HCT116 (cell line): ENCODE measurements at regions not wholly inside any gene's neighbourhood (a gene's known extent, or its start where the extent isn't known, plus 50 kb on each side); places are given as distances from the start of the nearest gene placed in this dataset.

Experiments
- ATAC-seq: fragments of 200-7000 bp; cut with Tn5 transposase; 2 replicates; pipeline ENCODE4 v1.9.1; 2020; ENCODE audit warnings: mild to moderate bottlenecking, moderate library complexity
- BruUV-seq: library from RNA; stranded (reverse); fragments of 400-500 nt; replicated peaks from 2 replicates; lab custom pipeline; 2021; lab: Mats Ljungman, UMichigan
- CTCF ChIA-PET: fragments of 300-600 bp; sonication (Branson Sonifier 250); formaldehyde crosslinking; loops from one replicate; lab custom pipeline; 2021; ENCODE audit warnings: antibody characterized with exemption; lab: Charles Lee
- POLR2A ChIA-PET: fragments of 300-600, 350-600 bp; sonication (Branson Sonifier 250); formaldehyde crosslinking; loops from one replicate; lab custom pipeline; 2021; ENCODE audit warnings: antibody characterized with exemption; lab: Charles Lee
- RAD21 ChIA-PET, 2 experiments: fragments of 300-600 bp; sonication (Branson Sonifier 250); formaldehyde crosslinking; loops; one replicate each; lab custom pipeline; 2023; ENCODE audit warnings: low total read pairs in 2 of 2; ENCODE audit not compliant: uncharacterized antibody in 2 of 2, unreplicated experiment in 2 of 2, low non-redundant PET in 1 of 2; lab: Charles Lee
- DNase-seq: peaks from one replicate; pipeline ENCODE4 v3.0.0-alpha.2; 2010; ENCODE audit warnings: low read depth, low spot score
- H2AFZ ChIP-seq: fragments of 200-600 bp; shearing (Covaris generic), sonication (generic); 2 replicates; pipeline ENCODE4 v1.6.1; 2017; ENCODE audit warnings: low read depth, mixed run types, mixed read lengths, antibody characterized with exemption, low read length; ENCODE audit not compliant: poor library complexity, severe bottlenecking
- H3K27ac ChIP-seq: 2 replicates; pipeline ENCODE4 v1.5.1; 2012; ENCODE audit warnings: low read depth, low read length
- H3K27me3 ChIP-seq: fragments of 200-600 bp; sonication (generic); 2 replicates; pipeline ENCODE4 v1.6.1; 2016; ENCODE audit warnings: mixed run types, low read length, mixed read lengths; ENCODE audit not compliant: insufficient read depth
- H3K36me3 ChIP-seq, 2 experiments: fragments of 200-500 bp in 1 of 2; fragments of 200-600 bp in 1 of 2; sonication (Bioruptor generic) in 1 of 2; sonication (generic) in 1 of 2; 2 replicates each; pipeline versions ENCODE4 v1.5.1 to v1.6.1; 2014 to 2016; ENCODE audit warnings: low read length in 2 of 2, inconsistent platforms in 1 of 2, mixed read lengths in 1 of 2, mixed run types in 1 of 2; ENCODE audit not compliant: insufficient read depth in 2 of 2, control insufficient read depth in 1 of 2
- H3K4me1 ChIP-seq, 2 experiments: fragments of 200-600 bp in 1 of 2; sonication (generic) in 1 of 2; 2 replicates each; pipeline versions ENCODE4 v1.5.1 to v1.6.1; 2012 to 2017; ENCODE audit warnings: low read length in 2 of 2, inconsistent platforms in 1 of 2, mild to moderate bottlenecking in 1 of 2, mixed read lengths in 1 of 2, mixed run types in 1 of 2, moderate library complexity in 1 of 2; ENCODE audit not compliant: insufficient read depth in 2 of 2, control insufficient read depth in 1 of 2
- H3K4me2 ChIP-seq: fragments of 200-600 bp; sonication (generic); 2 replicates; pipeline ENCODE4 v1.6.1; 2017; ENCODE audit warnings: mixed run types, low read length, mixed read lengths
- H3K4me3 ChIP-seq, 2 experiments: fragments of 200-600 bp in 1 of 2; sonication (generic) in 1 of 2; replicated peaks in 1 of 2; 2 replicates each; pipeline ENCODE4 v1.5.1; 2011 to 2016; ENCODE audit warnings: low read length in 2 of 2, control low read depth in 1 of 2, low read depth in 1 of 2, mild to moderate bottlenecking in 1 of 2, mixed read lengths in 1 of 2, mixed run types in 1 of 2
- H3K79me2 ChIP-seq: fragments of 200-600 bp; sonication (generic); 2 replicates; pipeline ENCODE4 v1.6.1; 2017; ENCODE audit warnings: mild to moderate bottlenecking, mixed run types, low read length, moderate library complexity, mixed read lengths; ENCODE audit not compliant: insufficient read depth
- H3K9ac ChIP-seq: fragments of 200-600 bp; sonication (generic); 2 replicates; pipeline ENCODE4 v1.6.1; 2016; ENCODE audit warnings: low read length, mixed read lengths
- H3K9me2 ChIP-seq: fragments of 200-600 bp; sonication (generic), shearing (Covaris generic); 2 replicates; pipeline ENCODE4 v1.6.1; 2017; ENCODE audit warnings: mixed run types, mild to moderate bottlenecking, moderate library complexity; ENCODE audit not compliant: insufficient read depth
- H3K9me3 ChIP-seq, 2 experiments: fragments of 200-500 bp in 1 of 2; fragments of 200-600 bp in 1 of 2; sonication (Bioruptor generic) in 1 of 2; sonication (generic) in 1 of 2; 2 replicates each; pipeline ENCODE4 v1.6.1; 2014 to 2017; ENCODE audit warnings: low read length in 2 of 2, mixed read lengths in 2 of 2, inconsistent platforms in 1 of 2, low read depth in 1 of 2, mild to moderate bottlenecking in 1 of 2, mixed run types in 1 of 2, moderate library complexity in 1 of 2; ENCODE audit not compliant: control insufficient read depth in 1 of 2, insufficient read depth in 1 of 2
- H4K20me1 ChIP-seq: fragments of 200-600 bp; sonication (generic), shearing (Covaris generic); 2 replicates; pipeline ENCODE4 v1.6.1; 2017; ENCODE audit warnings: mixed run types, mild to moderate bottlenecking, moderate library complexity; ENCODE audit not compliant: insufficient read depth
- CBX3 ChIP-seq: IDR thresholded peaks from 2 replicates; pipeline ENCODE4 v1.6.1; 2012; ENCODE audit warnings: low read depth
- EGR1 ChIP-seq: IDR thresholded peaks from 2 replicates; pipeline ENCODE4 v1.6.1; 2012; ENCODE audit warnings: low read depth
- EZH2phosphoT487 ChIP-seq: fragments of 200-600 bp; IDR thresholded peaks from 2 replicates; pipeline ENCODE4 v1.6.1; 2018; ENCODE audit warnings: antibody characterized with exemption, borderline replicate concordance
- JUND ChIP-seq: IDR thresholded peaks from 2 replicates; pipeline ENCODE4 v1.6.1; 2012
- POLR2A ChIP-seq: IDR thresholded peaks from 2 replicates; pipeline ENCODE4 v1.7.0; 2011; ENCODE audit warnings: borderline replicate concordance; ENCODE audit not compliant: insufficient read depth, insufficient read length; ENCODE audit errors: extremely low read depth
- POLR2AphosphoS5 ChIP-seq: IDR thresholded peaks from 2 replicates; pipeline ENCODE4 v1.6.1; 2011; ENCODE audit warnings: mild to moderate bottlenecking, low read depth, low read length, moderate library complexity
- SRF ChIP-seq: IDR thresholded peaks from 2 replicates; pipeline ENCODE4 v1.6.1; 2012; ENCODE audit warnings: low read depth
- ZNF274 ChIP-seq: fragments of 200-500 bp; sonication (Bioruptor generic); IDR thresholded peaks from 2 replicates; pipeline ENCODE4 v1.6.1; 2014; ENCODE audit warnings: mild to moderate bottlenecking, low read depth, low read length, inconsistent platforms
- intact Hi-C: fragments of 100-400 bp; cut with micrococcal nuclease; formaldehyde crosslinking; loops from 2 replicates; pipeline ENCODE4 v1.10.0; 2022
- TF ChIP-seq, protein P1 (sequence below): IDR thresholded peaks from 2 replicates; pipeline ENCODE4 v1.6.1; 2012
- TF ChIP-seq, protein P2 (sequence below): IDR thresholded peaks from 2 replicates; pipeline ENCODE4 v1.6.1; 2011; ENCODE audit warnings: mild to moderate bottlenecking, low read length, moderate library complexity; ENCODE audit not compliant: insufficient replicate concordance; ENCODE audit errors: extremely low read depth
- TF ChIP-seq, protein P3 (sequence below): IDR thresholded peaks from 2 replicates; pipeline ENCODE4 v1.6.1; 2012

DNA sequence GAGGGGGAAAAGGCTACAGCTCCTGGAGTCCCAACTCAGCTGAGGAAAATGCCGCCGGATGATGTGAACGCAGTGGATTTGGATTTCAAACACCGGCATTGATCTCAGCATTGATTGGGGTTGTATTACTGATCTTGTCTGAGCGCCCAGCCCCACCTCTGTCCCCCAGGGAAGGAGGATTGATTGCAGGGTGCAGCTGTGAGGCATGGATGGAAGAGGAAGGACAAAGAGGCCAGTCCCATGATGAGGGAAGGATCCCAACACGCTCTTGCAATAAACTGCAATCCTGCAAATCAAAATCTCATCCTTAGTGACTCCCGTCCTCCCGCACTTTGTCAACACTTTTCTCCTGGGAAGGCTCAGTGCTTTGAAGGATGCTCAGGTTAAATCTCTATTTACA, 242.3 kb upstream of the PROX1 start:
- Histone ChIP-seq H3K4me1 (no peaks in the 10 kb centered on the region), H4K20me1 (no peaks in the 10 kb centered on the region), H2AFZ (no peak overlapping the region), H3K36me3 (no peaks in the 10 kb centered on the region), H3K4me2 (no peak overlapping the region), H3K27me3 (0 out of 2 replicates have a peak, but pooled peaks cover 3% of the 10 kb centered on the region), H3K27ac (no peak overlapping the region), H3K4me3 (no peak overlapping the region), H3K79me2 (no peaks in the 10 kb centered on the region), H3K9me3 (no peaks in the 10 kb centered on the region), H3K9ac (no peak overlapping the region), H3K9me2 (no peaks in the 10 kb centered on the region)
- RAD21 ChIA-PET = no interaction called here
- intact Hi-C loops = no loop called here
- ATAC-seq (no peak), DNase-seq (no peak)
- CTCF ChIA-PET = no interaction called here
- TF ChIP-seq JUND (no peak), ZNF274 (no peak), EGR1 (no peak), CBX3 (no peak), POLR2A (no peak), EZH2phosphoT487 (no peak), POLR2AphosphoS5 (no peak), SRF (no peak)
- TF ChIP-seq, protein P1, sequence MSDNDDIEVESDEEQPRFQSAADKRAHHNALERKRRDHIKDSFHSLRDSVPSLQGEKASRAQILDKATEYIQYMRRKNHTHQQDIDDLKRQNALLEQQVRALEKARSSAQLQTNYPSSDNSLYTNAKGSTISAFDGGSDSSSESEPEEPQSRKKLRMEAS = no peak
- TF ChIP-seq, protein P2, sequence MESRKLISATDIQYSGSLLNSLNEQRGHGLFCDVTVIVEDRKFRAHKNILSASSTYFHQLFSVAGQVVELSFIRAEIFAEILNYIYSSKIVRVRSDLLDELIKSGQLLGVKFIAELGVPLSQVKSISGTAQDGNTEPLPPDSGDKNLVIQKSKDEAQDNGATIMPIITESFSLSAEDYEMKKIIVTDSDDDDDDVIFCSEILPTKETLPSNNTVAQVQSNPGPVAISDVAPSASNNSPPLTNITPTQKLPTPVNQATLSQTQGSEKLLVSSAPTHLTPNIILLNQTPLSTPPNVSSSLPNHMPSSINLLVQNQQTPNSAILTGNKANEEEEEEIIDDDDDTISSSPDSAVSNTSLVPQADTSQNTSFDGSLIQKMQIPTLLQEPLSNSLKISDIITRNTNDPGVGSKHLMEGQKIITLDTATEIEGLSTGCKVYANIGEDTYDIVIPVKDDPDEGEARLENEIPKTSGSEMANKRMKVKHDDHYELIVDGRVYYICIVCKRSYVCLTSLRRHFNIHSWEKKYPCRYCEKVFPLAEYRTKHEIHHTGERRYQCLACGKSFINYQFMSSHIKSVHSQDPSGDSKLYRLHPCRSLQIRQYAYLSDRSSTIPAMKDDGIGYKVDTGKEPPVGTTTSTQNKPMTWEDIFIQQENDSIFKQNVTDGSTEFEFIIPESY = no peak
- TF ChIP-seq, protein P3, sequence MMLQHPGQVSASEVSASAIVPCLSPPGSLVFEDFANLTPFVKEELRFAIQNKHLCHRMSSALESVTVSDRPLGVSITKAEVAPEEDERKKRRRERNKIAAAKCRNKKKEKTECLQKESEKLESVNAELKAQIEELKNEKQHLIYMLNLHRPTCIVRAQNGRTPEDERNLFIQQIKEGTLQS = no peak
- POLR2A ChIA-PET = no interaction called here
- BruUV-seq = no TSS peak
